ENCODE measurements at regions not wholly inside any gene's neighbourhood (a gene's known extent, or its start where the extent isn't known, plus 50 kb on each side); places are given as distances from the start of the nearest gene placed in this dataset.

DNA sequence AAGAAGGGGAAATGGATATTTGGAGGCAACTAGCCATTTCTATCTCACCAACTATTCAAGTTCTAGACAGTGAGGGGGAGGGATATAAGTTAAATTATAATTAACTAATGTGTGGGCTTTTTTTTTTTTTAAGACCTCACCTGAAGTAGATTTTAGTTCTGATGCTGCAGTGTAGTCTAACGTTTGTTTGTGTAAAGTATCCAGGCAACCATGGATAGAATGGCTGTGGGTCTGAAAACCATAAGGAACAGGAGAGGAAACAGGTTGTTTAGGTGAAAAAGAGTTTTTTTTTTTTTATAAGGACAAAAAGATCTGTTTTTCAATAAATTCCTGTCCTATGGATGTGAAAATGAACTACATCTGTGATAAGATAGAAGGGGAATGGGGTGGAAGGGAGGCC lies 262.4 kb upstream of the PLET1 start:
- TF ChIP-seq, protein P1, sequence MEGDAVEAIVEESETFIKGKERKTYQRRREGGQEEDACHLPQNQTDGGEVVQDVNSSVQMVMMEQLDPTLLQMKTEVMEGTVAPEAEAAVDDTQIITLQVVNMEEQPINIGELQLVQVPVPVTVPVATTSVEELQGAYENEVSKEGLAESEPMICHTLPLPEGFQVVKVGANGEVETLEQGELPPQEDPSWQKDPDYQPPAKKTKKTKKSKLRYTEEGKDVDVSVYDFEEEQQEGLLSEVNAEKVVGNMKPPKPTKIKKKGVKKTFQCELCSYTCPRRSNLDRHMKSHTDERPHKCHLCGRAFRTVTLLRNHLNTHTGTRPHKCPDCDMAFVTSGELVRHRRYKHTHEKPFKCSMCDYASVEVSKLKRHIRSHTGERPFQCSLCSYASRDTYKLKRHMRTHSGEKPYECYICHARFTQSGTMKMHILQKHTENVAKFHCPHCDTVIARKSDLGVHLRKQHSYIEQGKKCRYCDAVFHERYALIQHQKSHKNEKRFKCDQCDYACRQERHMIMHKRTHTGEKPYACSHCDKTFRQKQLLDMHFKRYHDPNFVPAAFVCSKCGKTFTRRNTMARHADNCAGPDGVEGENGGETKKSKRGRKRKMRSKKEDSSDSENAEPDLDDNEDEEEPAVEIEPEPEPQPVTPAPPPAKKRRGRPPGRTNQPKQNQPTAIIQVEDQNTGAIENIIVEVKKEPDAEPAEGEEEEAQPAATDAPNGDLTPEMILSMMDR (IDR thresholded peaks at IDR 0.05) = no peak
- no peak for TF ChIP-seq POLR2A (IDR thresholded peaks at IDR 0.05)

Data from breast epithelium (tissue), 3 donors.